ENCODE measurements at regions not wholly inside any gene's neighbourhood (a gene's known extent, or its start where the extent isn't known, plus 50 kb on each side); places are given as distances from the start of the nearest gene placed in this dataset.

DNA sequence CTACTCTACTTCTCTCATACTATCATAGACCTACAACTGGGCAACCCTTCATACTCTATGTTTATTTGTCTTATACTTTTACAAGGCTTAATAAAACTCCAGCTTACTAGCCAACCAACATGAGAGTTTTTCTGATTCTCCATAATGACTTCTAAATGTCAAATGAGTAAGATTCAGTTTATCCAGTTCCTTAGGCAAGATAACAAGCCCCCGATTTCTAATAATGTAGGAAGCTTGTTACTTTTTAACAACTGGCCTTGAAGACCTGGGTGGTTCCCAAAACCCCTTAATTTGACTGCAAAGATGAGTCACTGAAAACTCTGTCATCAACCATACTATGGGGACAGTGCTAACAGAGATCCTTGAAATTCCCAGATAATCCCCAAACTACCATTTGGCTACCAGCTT lies 294.6 kb upstream of the ACTBL2 start:
- Mint-ChIP-seq H3K27ac (no peak overlapping the region), H3K27me3 (ENCODE audit: insufficient read depth) (peaks cover 30% of the 10 kb centered on the region), H3K36me3 (ENCODE audit: low read depth) (no peaks in the 10 kb centered on the region), H3K4me1 (peaks cover 26% of the 10 kb centered on the region), H3K4me3 (no peak overlapping the region), H3K9me3 (no peaks in the 10 kb centered on the region)
- H3K9me3 ChIP-seq (ENCODE audit: control insufficient read depth, low read length), result no peaks in the 10 kb centered on the region
- H3K27ac ChIP-seq (ENCODE audit: low read depth, low read length), result no peak overlapping the region
- no peak overlapping the region for H3K4me3 ChIP-seq (ENCODE audit: low read length)
- no peaks in the 10 kb centered on the region for H3K36me3 ChIP-seq (ENCODE audit: control insufficient read depth, insufficient read depth, low read length)
- H3K4me1 ChIP-seq (ENCODE audit: control insufficient read depth, insufficient read depth, low read length), result peaks cover 9% of the 10 kb centered on the region
- H3K27me3 ChIP-seq (ENCODE audit: control insufficient read depth, insufficient read depth, low read length, poor library complexity, severe bottlenecking), result peaks cover 17% of the 10 kb centered on the region
- 71 to 86% methylated on average over 1 of the region's 1 CpG for WGBS, 2 experiments (ENCODE audit: insufficient coverage in 1 of 2, insufficient read length in 1 of 2)
- TF ChIP-seq, protein P1, sequence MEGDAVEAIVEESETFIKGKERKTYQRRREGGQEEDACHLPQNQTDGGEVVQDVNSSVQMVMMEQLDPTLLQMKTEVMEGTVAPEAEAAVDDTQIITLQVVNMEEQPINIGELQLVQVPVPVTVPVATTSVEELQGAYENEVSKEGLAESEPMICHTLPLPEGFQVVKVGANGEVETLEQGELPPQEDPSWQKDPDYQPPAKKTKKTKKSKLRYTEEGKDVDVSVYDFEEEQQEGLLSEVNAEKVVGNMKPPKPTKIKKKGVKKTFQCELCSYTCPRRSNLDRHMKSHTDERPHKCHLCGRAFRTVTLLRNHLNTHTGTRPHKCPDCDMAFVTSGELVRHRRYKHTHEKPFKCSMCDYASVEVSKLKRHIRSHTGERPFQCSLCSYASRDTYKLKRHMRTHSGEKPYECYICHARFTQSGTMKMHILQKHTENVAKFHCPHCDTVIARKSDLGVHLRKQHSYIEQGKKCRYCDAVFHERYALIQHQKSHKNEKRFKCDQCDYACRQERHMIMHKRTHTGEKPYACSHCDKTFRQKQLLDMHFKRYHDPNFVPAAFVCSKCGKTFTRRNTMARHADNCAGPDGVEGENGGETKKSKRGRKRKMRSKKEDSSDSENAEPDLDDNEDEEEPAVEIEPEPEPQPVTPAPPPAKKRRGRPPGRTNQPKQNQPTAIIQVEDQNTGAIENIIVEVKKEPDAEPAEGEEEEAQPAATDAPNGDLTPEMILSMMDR (conservative IDR thresholded peaks at IDR 0.05), result no peak
- no peak overlapping the region for H3K9ac ChIP-seq (ENCODE audit: extremely low read depth, low read length, poor library complexity, severe bottlenecking)
- no peak for DNase-seq

DNA sequence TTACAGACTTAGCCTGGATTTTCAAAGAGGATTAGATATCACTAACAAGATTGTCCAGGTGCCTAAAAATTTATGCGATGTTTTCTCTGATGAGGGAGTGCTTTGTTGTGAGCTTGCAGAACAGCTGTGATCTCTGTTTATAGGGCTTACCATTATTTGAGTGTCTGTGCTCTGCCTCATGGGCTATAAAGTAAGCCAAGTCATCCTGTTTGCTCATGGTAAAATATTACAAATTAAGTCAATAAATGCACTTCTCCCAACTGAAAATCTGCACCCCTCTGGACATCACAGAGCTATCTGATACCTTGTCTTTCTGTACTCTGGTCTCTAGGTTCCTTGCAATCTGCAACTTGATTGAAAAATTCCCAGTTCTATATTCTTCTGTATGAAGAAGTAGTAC lies 293.4 kb upstream of the ACTBL2 start:
- H3K27me3 Mint-ChIP-seq (ENCODE audit: insufficient read depth), result peaks cover 24% of the 10 kb centered on the region
- H3K27ac Mint-ChIP-seq, result no peak overlapping the region
- H3K27ac ChIP-seq (ENCODE audit: low read depth, low read length), result no peak overlapping the region
- peaks cover 9% of the 10 kb centered on the region for H3K4me1 ChIP-seq (ENCODE audit: control insufficient read depth, insufficient read depth, low read length)
- no peaks in the 10 kb centered on the region for H3K36me3 ChIP-seq (ENCODE audit: control insufficient read depth, insufficient read depth, low read length)
- peaks cover 26% of the 10 kb centered on the region for H3K4me1 Mint-ChIP-seq
- DNase-seq, result no peak
- no peaks in the 10 kb centered on the region for H3K36me3 Mint-ChIP-seq (ENCODE audit: low read depth)
- TF ChIP-seq, protein P1 (conservative IDR thresholded peaks at IDR 0.05), result no peak
- no peaks in the 10 kb centered on the region for H3K9me3 Mint-ChIP-seq
- H3K4me3 Mint-ChIP-seq, result no peak overlapping the region
- H3K4me3 ChIP-seq (ENCODE audit: low read length), result no peak overlapping the region
- peaks cover 10% of the 10 kb centered on the region for H3K27me3 ChIP-seq (ENCODE audit: control insufficient read depth, insufficient read depth, low read length, poor library complexity, severe bottlenecking)
- H3K9me3 ChIP-seq (ENCODE audit: control insufficient read depth, low read length), result no peaks in the 10 kb centered on the region
- H3K9ac ChIP-seq (ENCODE audit: extremely low read depth, low read length, poor library complexity, severe bottlenecking), result no peak overlapping the region
- 78 to 85% methylated on average over 1 of the region's 1 CpG for WGBS, 2 experiments (ENCODE audit: insufficient coverage in 1 of 2, insufficient read length in 1 of 2)

DNA sequence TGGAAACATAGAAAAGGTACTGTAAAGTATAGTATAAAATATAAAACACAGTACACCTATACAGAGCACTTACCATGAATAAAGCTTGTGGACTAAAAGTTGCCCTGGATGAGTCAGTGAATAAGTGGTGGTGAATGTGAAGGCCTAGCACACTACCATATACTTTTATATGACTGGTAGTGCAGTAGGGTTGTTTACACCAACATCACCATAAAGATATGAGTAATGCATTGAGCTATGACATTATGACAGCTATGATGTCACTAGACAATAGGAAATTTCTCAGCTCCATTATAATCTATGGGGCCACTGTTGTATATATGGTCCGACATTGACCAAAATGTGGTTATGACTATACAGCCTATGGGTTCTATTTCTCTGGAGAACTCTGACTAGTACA lies 291.8 kb upstream of the ACTBL2 start:
- Mint-ChIP-seq H3K27me3 (ENCODE audit: insufficient read depth) (peaks cover 13% of the 10 kb centered on the region), H3K36me3 (ENCODE audit: low read depth) (no peaks in the 10 kb centered on the region), H3K27ac (no peak overlapping the region), H3K9me3 (no peaks in the 10 kb centered on the region), H3K4me3 (no peak overlapping the region), H3K4me1 (peaks cover 21% of the 10 kb centered on the region)
- peaks cover 5% of the 10 kb centered on the region for H3K27me3 ChIP-seq (ENCODE audit: control insufficient read depth, insufficient read depth, low read length, poor library complexity, severe bottlenecking)
- no peak overlapping the region for H3K27ac ChIP-seq (ENCODE audit: low read depth, low read length)
- H3K9me3 ChIP-seq (ENCODE audit: control insufficient read depth, low read length), result no peaks in the 10 kb centered on the region
- no peak overlapping the region for H3K4me3 ChIP-seq (ENCODE audit: low read length)
- no peaks in the 10 kb centered on the region for H3K4me1 ChIP-seq (ENCODE audit: control insufficient read depth, insufficient read depth, low read length)
- no peaks in the 10 kb centered on the region for H3K36me3 ChIP-seq (ENCODE audit: control insufficient read depth, insufficient read depth, low read length)
- TF ChIP-seq, protein P1 (conservative IDR thresholded peaks at IDR 0.05), result no peak
- no peak for DNase-seq
- H3K9ac ChIP-seq (ENCODE audit: extremely low read depth, low read length, poor library complexity, severe bottlenecking), result no peak overlapping the region
- WGBS, 2 experiments (ENCODE audit: insufficient coverage in 1 of 2, insufficient read length in 1 of 2), result 90% methylated on average over 1 of the region's 1 CpG; no CpG with 5 or more reads in 1 of the 2 experiments

Measured in endodermal cell (in vitro differentiated cells).